ENCODE measurements at regions not wholly inside any gene's neighbourhood (a gene's known extent, or its start where the extent isn't known, plus 50 kb on each side); places are given as distances from the start of the nearest gene placed in this dataset.

DNA sequence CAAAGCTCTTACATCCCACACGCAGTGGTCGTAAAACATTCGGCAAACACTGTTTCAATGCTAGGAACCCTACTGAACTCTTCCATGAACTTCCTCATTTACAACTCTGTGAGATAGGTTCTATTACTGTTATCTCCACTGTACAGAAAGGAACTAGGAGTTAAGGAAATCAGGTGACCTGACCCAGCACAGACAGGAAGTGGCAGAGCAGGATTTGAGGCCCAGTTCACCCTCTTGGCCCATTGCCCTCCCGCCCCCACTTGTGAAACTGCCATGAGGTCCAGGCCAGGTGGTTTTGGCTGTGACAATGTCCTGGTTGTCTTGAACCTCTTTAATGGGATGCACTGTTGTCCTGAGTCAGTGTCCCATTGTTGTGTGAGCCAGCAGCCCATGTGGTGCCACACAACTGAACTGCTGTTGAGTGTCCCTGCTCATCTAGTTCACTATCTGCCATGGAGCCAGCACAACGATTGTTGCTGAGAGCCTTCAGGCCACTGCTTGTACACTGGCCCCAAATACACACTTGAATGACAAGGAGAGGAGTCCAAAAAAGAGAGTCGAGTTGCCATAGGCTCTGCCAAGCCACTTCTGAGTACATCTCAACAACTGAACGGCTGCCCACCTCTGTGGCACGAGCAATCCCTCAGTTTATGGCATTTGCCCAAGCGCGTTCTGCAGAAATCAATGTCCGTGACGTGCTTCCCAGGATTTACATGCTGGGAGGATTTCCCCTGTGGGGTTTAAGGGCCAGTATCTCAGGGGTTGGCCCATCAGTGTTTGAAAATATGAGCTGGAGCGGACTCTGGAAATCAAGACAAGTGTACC, 484.6 kb downstream of the TSHZ3 start:
- Histone ChIP-seq H3K36me3 (ENCODE audit: insufficient read depth, low read length) (no peaks in the 10 kb centered on the region), H3K4me3 (ENCODE audit: low read length) (no peak overlapping the region), H3K4me1 (ENCODE audit: insufficient read depth, low read length) (no peaks in the 10 kb centered on the region), H3K27me3 (ENCODE audit: insufficient read depth, low read length) (no peaks in the 10 kb centered on the region), H3K9ac (ENCODE audit: low read depth, low read length) (no peak overlapping the region), H3K27ac (ENCODE audit: low read depth, low read length) (no peak overlapping the region), H3K9me3 (ENCODE audit: insufficient read depth, low read depth, low read length) (peaks cover 7% of the 10 kb centered on the region; the same call in 1 of the 2 replicates)
- 95% methylated on average over 12 of the region's 13 CpGs for WGBS

DNA sequence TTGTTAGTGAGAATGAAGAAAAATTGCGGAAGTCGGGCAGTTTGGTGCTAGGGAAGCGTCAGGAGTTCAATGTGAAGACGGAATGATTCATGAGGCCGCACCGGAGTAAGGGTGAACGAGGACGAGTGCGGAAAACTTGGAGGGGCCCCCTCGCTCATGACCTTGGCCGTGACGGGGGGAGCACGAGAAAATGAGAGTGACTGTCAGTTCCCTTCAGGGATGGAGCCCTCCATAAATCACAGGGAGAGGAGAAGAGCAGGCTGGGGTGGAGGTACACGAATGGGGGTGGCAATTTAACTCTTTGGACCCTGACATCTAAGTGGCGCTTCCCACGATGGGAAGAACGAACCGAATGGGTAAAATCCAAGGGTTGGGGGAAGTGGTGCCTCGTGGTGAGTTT, 486.4 kb downstream of the TSHZ3 start:
- 93% methylated on average over 19 of the region's 19 CpGs for whole genome bisulfite sequencing
- Histone ChIP-seq H3K27ac (ENCODE audit: low read depth, low read length) (no peak overlapping the region), H3K4me3 (ENCODE audit: low read length) (no peak overlapping the region), H3K4me1 (ENCODE audit: insufficient read depth, low read length) (no peaks in the 10 kb centered on the region), H3K36me3 (ENCODE audit: insufficient read depth, low read length) (no peaks in the 10 kb centered on the region), H3K27me3 (ENCODE audit: insufficient read depth, low read length) (no peaks in the 10 kb centered on the region), H3K9ac (ENCODE audit: low read depth, low read length) (no peak overlapping the region), H3K9me3 (ENCODE audit: insufficient read depth, low read depth, low read length) (peaks cover 7% of the 10 kb centered on the region; the same call in 1 of the 2 replicates)

DNA sequence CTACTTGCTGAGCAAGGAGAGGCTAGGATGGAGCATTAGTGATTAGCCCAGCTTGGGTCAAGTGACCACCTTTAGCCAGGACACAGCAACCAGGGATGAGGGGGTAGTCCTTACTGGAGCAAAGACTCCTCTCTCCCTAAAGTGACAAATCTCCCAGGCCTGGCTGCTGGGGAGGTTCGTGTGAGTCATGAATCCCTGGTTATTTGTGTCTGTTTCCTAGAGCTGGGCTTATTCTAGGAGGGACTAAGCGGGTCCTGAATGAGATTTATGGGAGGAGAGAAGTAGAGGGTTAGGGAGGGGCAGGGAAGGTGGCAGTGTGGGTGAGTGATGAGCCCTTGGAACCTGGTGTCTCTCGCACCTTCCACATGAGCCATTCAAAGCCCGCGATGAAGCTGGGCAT, 487.3 kb downstream of the TSHZ3 start:
- no peaks in the 10 kb centered on the region for H3K27me3 ChIP-seq (ENCODE audit: insufficient read depth, low read length)
- no peak overlapping the region for H3K4me3 ChIP-seq (ENCODE audit: low read length)
- peaks cover 4% of the 10 kb centered on the region; the same call in 1 of the 2 replicates for H3K9me3 ChIP-seq (ENCODE audit: insufficient read depth, low read depth, low read length)
- no peak overlapping the region for H3K9ac ChIP-seq (ENCODE audit: low read depth, low read length)
- WGBS: 88% methylated on average over 5 of the region's 5 CpGs
- H3K4me1 ChIP-seq (ENCODE audit: insufficient read depth, low read length): no peaks in the 10 kb centered on the region
- H3K27ac ChIP-seq (ENCODE audit: low read depth, low read length): no peak overlapping the region
- no peaks in the 10 kb centered on the region for H3K36me3 ChIP-seq (ENCODE audit: insufficient read depth, low read length)

DNA sequence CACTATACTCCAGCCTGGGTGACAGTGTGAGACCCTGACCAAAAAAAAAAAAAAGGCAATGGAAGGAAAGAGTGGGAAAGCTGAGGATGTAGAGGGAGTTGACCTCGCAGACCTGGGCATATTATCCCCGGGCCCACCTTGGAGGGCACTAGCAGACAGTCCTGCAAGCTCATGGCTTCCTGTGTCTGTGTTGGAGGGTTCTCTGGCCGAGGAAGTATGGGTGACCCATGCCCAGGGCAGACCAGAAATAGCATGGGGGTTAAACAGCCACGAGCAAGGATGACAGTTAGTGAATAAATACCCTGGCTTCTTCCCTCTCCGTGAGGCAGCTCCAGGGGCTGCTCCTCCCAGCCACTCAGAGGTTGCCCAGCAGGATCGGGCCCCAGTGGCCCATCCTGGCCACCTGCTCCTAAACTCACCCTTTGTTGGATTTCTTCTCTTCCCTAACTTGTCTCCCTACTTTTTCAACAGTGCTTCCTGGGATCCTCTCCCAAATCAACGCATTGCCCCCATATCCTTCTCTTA, 485.8 kb downstream of the ZNF536 start:
- no peaks in the 10 kb centered on the region for H3K27me3 ChIP-seq (ENCODE audit: insufficient read depth, low read length)
- no peaks in the 10 kb centered on the region for H3K36me3 ChIP-seq (ENCODE audit: insufficient read depth, low read length)
- H3K4me3 ChIP-seq (ENCODE audit: low read length): no peak overlapping the region
- H3K27ac ChIP-seq (ENCODE audit: low read depth, low read length): no peak overlapping the region
- no peak overlapping the region for H3K9ac ChIP-seq (ENCODE audit: low read depth, low read length)
- H3K4me1 ChIP-seq (ENCODE audit: insufficient read depth, low read length): no peaks in the 10 kb centered on the region
- 94% methylated on average over 7 of the region's 7 CpGs for WGBS
- H3K9me3 ChIP-seq (ENCODE audit: insufficient read depth, low read depth, low read length): no peaks in the 10 kb centered on the region

DNA sequence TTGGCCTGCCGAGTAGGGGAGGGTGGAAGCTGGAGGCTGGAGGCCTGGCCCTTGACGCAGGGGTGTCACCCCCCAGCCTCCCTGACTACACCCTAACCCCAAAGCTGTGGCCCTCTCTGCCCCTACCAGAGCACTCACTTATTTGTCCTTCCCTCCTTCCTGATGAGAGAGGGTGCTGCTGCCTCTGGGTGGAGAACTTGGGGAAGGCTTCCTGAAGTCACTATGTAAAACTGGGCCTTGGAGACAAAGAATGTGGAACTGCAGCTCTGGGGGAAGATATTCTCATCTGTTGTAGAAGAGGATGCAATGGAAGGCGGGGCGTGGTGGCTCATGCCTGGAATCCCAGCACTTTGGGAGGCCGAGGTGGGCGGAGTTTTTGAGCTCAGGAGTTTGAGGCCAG, 485.2 kb downstream of the ZNF536 start:
- no peak overlapping the region for H3K27ac ChIP-seq (ENCODE audit: low read depth, low read length)
- H3K4me3 ChIP-seq (ENCODE audit: low read length): no peak overlapping the region
- H3K4me1 ChIP-seq (ENCODE audit: insufficient read depth, low read length): no peaks in the 10 kb centered on the region
- no peaks in the 10 kb centered on the region for H3K9me3 ChIP-seq (ENCODE audit: insufficient read depth, low read depth, low read length)
- no peaks in the 10 kb centered on the region for H3K27me3 ChIP-seq (ENCODE audit: insufficient read depth, low read length)
- no peaks in the 10 kb centered on the region for H3K36me3 ChIP-seq (ENCODE audit: insufficient read depth, low read length)
- H3K9ac ChIP-seq (ENCODE audit: low read depth, low read length): no peak overlapping the region
- 80% methylated on average over 4 of the region's 6 CpGs for WGBS

DNA sequence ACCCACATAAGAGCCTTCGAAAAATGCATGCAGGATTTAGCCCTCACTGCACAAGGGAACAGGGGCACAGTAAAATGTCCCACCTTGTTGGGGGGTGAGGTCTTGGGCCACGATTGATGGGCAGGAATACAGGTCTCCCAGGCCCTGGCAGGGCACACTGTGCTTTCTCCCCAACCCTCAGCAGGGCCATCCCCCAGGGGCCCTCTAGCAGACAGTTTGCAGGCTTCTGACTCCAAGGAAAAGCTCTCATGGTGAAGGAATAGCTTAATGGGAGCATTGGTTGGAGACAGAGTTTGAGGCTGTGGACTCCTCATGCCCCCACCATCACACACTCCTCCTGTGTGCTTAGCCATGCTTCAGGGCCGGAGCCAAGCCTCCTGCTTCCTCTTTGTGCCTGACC, 484.6 kb downstream of the ZNF536 start:
- H3K4me1 ChIP-seq (ENCODE audit: insufficient read depth, low read length): no peaks in the 10 kb centered on the region
- H3K27me3 ChIP-seq (ENCODE audit: insufficient read depth, low read length): no peaks in the 10 kb centered on the region
- 95% methylated on average over 3 of the region's 3 CpGs for WGBS
- H3K27ac ChIP-seq (ENCODE audit: low read depth, low read length): no peak overlapping the region
- no peaks in the 10 kb centered on the region for H3K36me3 ChIP-seq (ENCODE audit: insufficient read depth, low read length)
- no peaks in the 10 kb centered on the region for H3K9me3 ChIP-seq (ENCODE audit: insufficient read depth, low read depth, low read length)
- H3K9ac ChIP-seq (ENCODE audit: low read depth, low read length): no peak overlapping the region
- no peak overlapping the region for H3K4me3 ChIP-seq (ENCODE audit: low read length)

DNA sequence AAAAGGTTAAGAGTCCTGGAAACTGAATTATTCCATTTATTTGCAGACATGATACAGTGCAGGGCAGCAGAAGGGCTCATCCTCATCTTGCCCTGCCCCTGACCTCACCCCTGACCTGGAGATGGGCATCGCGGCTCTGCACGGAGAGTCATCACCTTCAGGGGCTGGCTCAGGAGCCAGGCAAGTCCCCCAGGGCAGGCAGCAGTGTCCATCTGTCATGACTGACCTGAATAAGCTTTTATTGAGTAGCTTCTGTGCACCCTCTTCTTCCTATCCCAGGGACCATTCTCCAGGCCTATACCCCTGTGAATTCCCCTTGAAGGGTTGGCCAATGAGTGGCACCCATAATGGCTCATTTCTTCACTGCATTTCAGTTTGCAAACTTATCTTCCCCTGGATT, 484.2 kb downstream of the ZNF536 start:
- Histone ChIP-seq H3K4me1 (ENCODE audit: insufficient read depth, low read length) (no peaks in the 10 kb centered on the region), H3K27ac (ENCODE audit: low read depth, low read length) (no peak overlapping the region), H3K4me3 (ENCODE audit: low read length) (no peak overlapping the region), H3K9ac (ENCODE audit: low read depth, low read length) (no peak overlapping the region), H3K9me3 (ENCODE audit: insufficient read depth, low read depth, low read length) (no peaks in the 10 kb centered on the region), H3K27me3 (ENCODE audit: insufficient read depth, low read length) (no peaks in the 10 kb centered on the region), H3K36me3 (ENCODE audit: insufficient read depth, low read length) (no peaks in the 10 kb centered on the region)
- WGBS: 98% methylated on average over 3 of the region's 3 CpGs

DNA sequence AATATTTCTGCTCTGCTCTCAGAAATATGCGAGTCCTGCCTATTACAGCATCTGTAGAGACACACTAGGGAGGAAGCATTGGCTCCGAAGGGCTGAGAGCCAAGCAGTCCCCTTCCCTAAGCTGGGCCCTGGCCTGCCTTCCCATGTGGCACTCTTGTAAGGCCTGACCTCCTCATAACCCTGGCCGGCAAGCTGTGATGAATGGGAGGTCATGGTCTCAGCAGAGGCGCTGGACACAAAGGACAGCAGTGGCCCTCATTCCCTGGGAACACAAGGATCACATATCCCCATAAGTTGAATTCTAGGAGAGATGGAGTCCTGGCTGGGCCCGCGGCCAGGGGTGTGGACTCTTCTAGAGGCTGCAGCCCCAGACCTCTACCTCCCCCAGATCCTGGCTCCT, 483.3 kb downstream of the ZNF536 start:
- WGBS: 93% methylated on average over 6 of the region's 6 CpGs
- Histone ChIP-seq H3K9ac (ENCODE audit: low read depth, low read length) (no peak overlapping the region), H3K27ac (ENCODE audit: low read depth, low read length) (no peak overlapping the region), H3K4me3 (ENCODE audit: low read length) (no peak overlapping the region), H3K27me3 (ENCODE audit: insufficient read depth, low read length) (no peaks in the 10 kb centered on the region), H3K36me3 (ENCODE audit: insufficient read depth, low read length) (no peaks in the 10 kb centered on the region), H3K4me1 (ENCODE audit: insufficient read depth, low read length) (no peaks in the 10 kb centered on the region), H3K9me3 (ENCODE audit: insufficient read depth, low read depth, low read length) (no peaks in the 10 kb centered on the region)

DNA sequence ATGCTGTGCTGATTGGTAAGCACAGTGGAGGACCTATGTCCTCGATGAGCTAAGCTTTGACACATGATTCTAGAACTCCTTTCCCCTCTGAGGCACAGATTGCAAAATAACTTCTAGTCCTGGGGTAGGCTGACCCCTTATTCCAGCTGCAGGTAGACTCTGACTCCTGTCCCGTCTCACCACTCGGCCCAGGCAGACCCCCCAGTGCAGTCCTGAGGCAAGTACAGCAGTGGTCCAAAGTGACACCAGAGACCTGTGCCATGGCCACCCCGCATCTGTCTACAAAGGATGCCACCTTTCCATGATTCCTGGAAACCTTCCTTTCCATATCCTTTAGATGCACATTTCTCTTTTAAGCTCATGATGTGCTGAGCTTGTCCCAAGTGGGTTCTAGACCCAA, 482.5 kb downstream of the ZNF536 start:
- WGBS: 92% methylated on average over 4 of the region's 4 CpGs
- no peaks in the 10 kb centered on the region for H3K9me3 ChIP-seq (ENCODE audit: insufficient read depth, low read depth, low read length)
- H3K27ac ChIP-seq (ENCODE audit: low read depth, low read length): no peak overlapping the region
- no peaks in the 10 kb centered on the region for H3K27me3 ChIP-seq (ENCODE audit: insufficient read depth, low read length)
- no peaks in the 10 kb centered on the region for H3K4me1 ChIP-seq (ENCODE audit: insufficient read depth, low read length)
- no peak overlapping the region for H3K9ac ChIP-seq (ENCODE audit: low read depth, low read length)
- no peak overlapping the region for H3K4me3 ChIP-seq (ENCODE audit: low read length)
- no peaks in the 10 kb centered on the region for H3K36me3 ChIP-seq (ENCODE audit: insufficient read depth, low read length)

DNA sequence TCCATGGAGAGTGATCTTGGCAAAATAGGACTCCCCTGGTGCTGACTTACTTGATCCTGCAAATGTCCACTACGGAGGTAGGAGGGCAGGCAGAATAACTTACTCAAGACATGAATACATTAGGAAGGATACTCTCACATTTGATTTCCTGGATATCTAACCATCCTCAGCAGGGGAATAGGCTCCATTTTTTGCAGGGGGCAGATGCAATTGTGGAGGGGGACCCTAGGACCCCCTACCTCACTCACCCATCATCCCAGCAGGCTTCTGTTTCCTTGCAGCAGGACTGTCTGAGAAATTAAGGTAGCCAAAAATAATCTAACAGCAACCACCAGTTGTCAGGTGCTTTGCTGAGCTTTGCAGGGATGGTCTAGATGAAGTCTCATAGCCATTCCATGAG, 482.0 kb downstream of the ZNF536 start:
- Histone ChIP-seq H3K4me1 (ENCODE audit: insufficient read depth, low read length) (no peaks in the 10 kb centered on the region), H3K9ac (ENCODE audit: low read depth, low read length) (no peak overlapping the region), H3K9me3 (ENCODE audit: insufficient read depth, low read depth, low read length) (no peaks in the 10 kb centered on the region), H3K4me3 (ENCODE audit: low read length) (no peak overlapping the region), H3K27ac (ENCODE audit: low read depth, low read length) (no peak overlapping the region), H3K27me3 (ENCODE audit: insufficient read depth, low read length) (no peaks in the 10 kb centered on the region), H3K36me3 (ENCODE audit: insufficient read depth, low read length) (no peaks in the 10 kb centered on the region)
- WGBS: 100% methylated on average over 1 of the region's 1 CpG

DNA sequence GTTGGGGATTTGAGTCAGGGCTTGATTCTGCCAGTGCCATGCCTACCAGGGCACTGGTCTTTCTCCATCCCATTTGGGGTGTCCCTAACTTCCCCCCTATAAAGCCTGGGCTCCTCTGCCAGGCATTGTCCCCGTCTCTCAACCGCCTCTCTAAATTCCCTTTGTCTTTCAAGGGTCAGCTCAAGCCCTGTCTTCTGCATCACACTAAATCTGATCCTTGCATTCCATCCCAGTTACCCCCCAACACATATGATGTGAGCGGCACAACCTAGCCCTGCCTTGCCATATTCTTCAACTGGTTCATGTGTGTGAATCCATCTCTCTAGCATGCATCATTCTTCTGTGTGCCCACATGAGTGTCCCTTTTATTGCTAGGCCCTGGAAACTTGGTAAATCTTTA, 480.9 kb downstream of the ZNF536 start:
- 95% methylated on average over 3 of the region's 3 CpGs for WGBS
- Histone ChIP-seq H3K9me3 (ENCODE audit: insufficient read depth, low read depth, low read length) (no peaks in the 10 kb centered on the region), H3K4me1 (ENCODE audit: insufficient read depth, low read length) (no peaks in the 10 kb centered on the region)

More for the DNA sequence above, 480.9 kb downstream of the ZNF536 start:
- Histone ChIP-seq H3K9ac (ENCODE audit: low read depth, low read length) (no peak overlapping the region), H3K36me3 (ENCODE audit: insufficient read depth, low read length) (no peaks in the 10 kb centered on the region), H3K4me3 (ENCODE audit: low read length) (no peak overlapping the region), H3K27ac (ENCODE audit: low read depth, low read length) (no peak overlapping the region), H3K27me3 (ENCODE audit: insufficient read depth, low read length) (no peaks in the 10 kb centered on the region)
